T-cell (primary cell): ENCODE measurements at regions not wholly inside any gene's neighbourhood (a gene's known extent, or its start where the extent isn't known, plus 50 kb on each side); places are given as distances from the start of the nearest gene placed in this dataset.
"Not testable (repeated sequence)": the region's sequence is repeated elsewhere in the genome, so short reads cannot be mapped to it uniquely, and the experiment has no call there.

Experiments
- ATAC-seq, 4 experiments: fragments of 200-7000 bp in 3 of 4; fragments of 150-1000 bp in 1 of 4; cut with Tn5 transposase; replicated peaks in 1 of 4; 1 replicate in 3 of 4; 2 replicates in 1 of 4; pipeline ENCODE4 v1.10.0; 2021; ENCODE audit warnings: moderate library complexity in 3 of 4, mild to moderate bottlenecking in 2 of 4, moderate number of reproducible peaks in 1 of 4
- CTCF ChIA-PET, 2 donors: fragments of 300-600 bp; sonication (Branson Sonifier 250); formaldehyde crosslinking; loops; one replicate each; lab custom pipeline; 2022; ENCODE audit warnings: antibody characterized with exemption in 2 of 2; lab: Charles Lee
- POLR2A ChIA-PET, 2 donors: fragments of 300-600 bp; sonication (Branson Sonifier 250); formaldehyde crosslinking; loops; one replicate each; lab custom pipeline; 2022; ENCODE audit warnings: antibody characterized with exemption in 2 of 2; lab: Charles Lee
- DNase-seq, 35 experiments: peaks; one replicate each; pipeline versions ENCODE4 v3.0.0 to v3.0.0-alpha.2; 2013 to 2023
- H3K27ac ChIP-seq: one replicate; pipeline ENCODE4 v1.5.1; 2013; ENCODE audit warnings: low read length
- H3K27me3 ChIP-seq, 2 experiments: replicated peaks in 1 of 2; 1 replicate in 1 of 2; 2 replicates in 1 of 2; pipeline versions ENCODE4 v1.6.1 to v1.7.0; 2013; ENCODE audit warnings: low read length in 1 of 2, mixed read lengths in 1 of 2; ENCODE audit not compliant: control insufficient read depth in 2 of 2, insufficient read depth in 2 of 2; ENCODE audit errors: extremely low read depth in 1 of 2
- H3K36me3 ChIP-seq, 2 donors: 1 replicate in 1 of 2; 2 replicates in 1 of 2; pipeline versions ENCODE4 v1.6.1 to v1.7.0; 2013; ENCODE audit warnings: low read length in 1 of 2; ENCODE audit not compliant: control insufficient read depth in 2 of 2, insufficient read depth in 1 of 2; ENCODE audit errors: extremely low read depth in 1 of 2
- H3K4me1 ChIP-seq, 2 experiments: 1 replicate in 1 of 2; 2 replicates in 1 of 2; pipeline versions ENCODE4 v1.6.1 to v1.7.0; 2013; ENCODE audit warnings: low read length in 2 of 2, mixed read lengths in 1 of 2; ENCODE audit not compliant: insufficient read depth in 2 of 2, control insufficient read depth in 1 of 2; ENCODE audit errors: extremely low read depth in 1 of 2
- H3K4me3 ChIP-seq, 2 donors: 1 replicate in 1 of 2; 2 replicates in 1 of 2; pipeline versions ENCODE4 v1.5.1 to v1.7.0; 2013; ENCODE audit warnings: mild to moderate bottlenecking in 2 of 2, low read length in 1 of 2, moderate library complexity in 1 of 2; ENCODE audit not compliant: control insufficient read depth in 1 of 2; ENCODE audit errors: extremely low read depth in 1 of 2
- H3K9me3 ChIP-seq: 2 replicates; pipeline ENCODE4 v1.7.0; 2013
- H3K27ac Mint-ChIP-seq, 2 donors: one replicate each; pipeline ENCODE4 v1.8.0; 2020 to 2021; ENCODE audit warnings: mild to moderate bottlenecking in 2 of 2, mixed read lengths in 2 of 2
- H3K27me3 Mint-ChIP-seq, 2 donors: one replicate each; pipeline ENCODE4 v1.8.0; 2021 to 2022; ENCODE audit warnings: mixed read lengths in 2 of 2
- H3K36me3 Mint-ChIP-seq: one replicate; pipeline ENCODE4 v1.8.0; 2021; ENCODE audit warnings: mixed read lengths
- H3K4me1 Mint-ChIP-seq, 3 donors: one replicate each; pipeline ENCODE4 v1.8.0; 2020 to 2022; ENCODE audit warnings: mixed read lengths in 3 of 3, mild to moderate bottlenecking in 1 of 3
- H3K4me3 Mint-ChIP-seq, 3 donors: one replicate each; pipeline ENCODE4 v1.8.0; 2020 to 2022; ENCODE audit warnings: mild to moderate bottlenecking in 3 of 3, mixed read lengths in 3 of 3, moderate library complexity in 3 of 3
- H3K9me3 Mint-ChIP-seq, 3 donors: one replicate each; pipeline ENCODE4 v1.8.0; 2020 to 2022; ENCODE audit warnings: mixed read lengths in 3 of 3
- WGBS: methylation state at CpG from one replicate; pipeline ENCODE4 v1.1.5; 2013; ENCODE audit warnings: missing lambda C conversion rate; ENCODE audit not compliant: insufficient coverage; 5-methylcytosine and 5-hydroxymethylcytosine counted together

GRCh38 chr6:73980096-73980495 lies 284.1 kb downstream of the CD109 start:
- no peaks in the 10 kb centered on the region for H3K27me3 ChIP-seq
- POLR2A ChIA-PET = no interaction called here

DNA sequence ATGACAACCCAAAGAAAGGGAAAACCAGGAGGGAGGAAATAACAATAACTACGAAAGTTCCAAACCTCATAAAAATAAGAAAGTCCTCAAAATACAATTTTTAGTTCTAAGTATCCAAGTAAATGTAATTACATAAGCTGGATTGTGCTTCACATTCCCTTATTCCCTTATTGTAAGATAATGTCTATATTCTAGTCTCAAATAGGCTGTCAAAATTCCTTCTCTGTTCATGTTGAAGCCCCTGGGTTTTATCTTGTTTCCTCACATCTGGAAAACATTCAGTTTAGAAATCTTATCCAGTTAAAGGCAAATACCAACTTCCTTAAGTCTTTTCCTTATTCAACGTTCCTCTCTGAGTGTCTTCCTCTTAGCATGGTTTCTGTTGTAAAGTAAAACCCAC lies 282.3 kb downstream of the CD109 start:
- ATAC-seq (no peak), DNase-seq (no peak)
- Histone ChIP-seq H3K36me3 (no peaks in the 10 kb centered on the region), H3K4me3 (no peak overlapping the region), H3K27me3 (no peaks in the 10 kb centered on the region), H3K4me1 (no peaks in the 10 kb centered on the region), H3K9me3 (no peaks in the 10 kb centered on the region), H3K27ac (no peak overlapping the region)
- Mint-ChIP-seq H3K27me3 (no peaks in the 10 kb centered on the region), H3K4me1 (no peaks in the 10 kb centered on the region), H3K27ac (no peak overlapping the region), H3K4me3 (no peak overlapping the region), H3K9me3 (peaks cover 2 to 5% (median 3%) of the 10 kb centered on the region in 3 donors), H3K36me3 (no peaks in the 10 kb centered on the region)
- ChIA-PET POLR2A (no interaction called here), CTCF (no interaction called here)
- WGBS = no CpG with 5 or more reads among the region's 2 CpGs

More at GRCh38 chr6:73980096-73980495, 284.1 kb downstream of the CD109 start:
- Histone ChIP-seq H3K4me1 (no peaks in the 10 kb centered on the region), H3K4me3 (no peak overlapping the region), H3K36me3 (no peaks in the 10 kb centered on the region), H3K9me3 (no peaks in the 10 kb centered on the region), H3K27ac (no peak overlapping the region)
- DNase-seq (no peak), ATAC-seq (no peak)
- CTCF ChIA-PET = interaction anchor here in 1 of 2 donors (0.9 kb wide), 1 partner anchor 11 kb away, joined by 3 read pairs; no protein-coding TSS in a partner anchor
- Mint-ChIP-seq H3K27me3 (no peaks in the 10 kb centered on the region), H3K4me3 (no peak overlapping the region), H3K9me3 (peaks cover 2 to 5% (median 3%) of the 10 kb centered on the region in 3 donors), H3K27ac (no peak overlapping the region), H3K4me1 (no peaks in the 10 kb centered on the region), H3K36me3 (no peaks in the 10 kb centered on the region)

DNA sequence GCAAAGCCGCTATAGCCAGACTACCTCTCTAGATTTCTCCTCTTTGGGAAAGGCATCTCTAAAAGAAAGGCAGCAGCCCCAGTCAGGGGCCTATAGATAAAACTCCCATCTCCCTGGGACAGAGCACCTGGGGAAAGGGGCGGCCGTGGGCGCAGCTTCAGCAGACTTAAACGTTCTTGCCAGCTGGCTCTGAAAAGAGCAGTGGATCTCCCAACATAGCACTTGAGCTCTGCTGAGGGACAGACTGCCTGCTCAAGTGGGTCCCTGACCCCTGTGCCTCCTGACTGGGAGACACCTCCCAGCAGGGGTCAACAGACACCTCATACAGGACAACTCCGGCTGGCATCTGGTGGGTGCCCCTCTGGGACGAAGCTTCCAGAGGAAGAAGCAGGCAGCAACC lies 276.5 kb downstream of the CD109 start:
- H3K27me3 Mint-ChIP-seq = not testable (repeated sequence)

GRCh38 chr6:73969971-73970970 lies 274.3 kb downstream of the CD109 start:
- peaks cover 0 to 10% of the 10 kb centered on the region in 2 donors for H3K27me3 Mint-ChIP-seq
- H3K36me3 Mint-ChIP-seq = no peaks in the 10 kb centered on the region
- H3K9me3 Mint-ChIP-seq = no peaks in the 10 kb centered on the region
- H3K27ac Mint-ChIP-seq = no peak overlapping the region
- Histone ChIP-seq H3K4me3 (no peak overlapping the region), H3K36me3 (no peaks in the 10 kb centered on the region), H3K4me1 (no peaks in the 10 kb centered on the region), H3K27ac (no peak overlapping the region), H3K9me3 (no peaks in the 10 kb centered on the region), H3K27me3 (peaks cover 0 to 8% of the 10 kb centered on the region in 2 experiments)
- ChIA-PET POLR2A (no interaction called here), CTCF (interaction anchor here (0.6 to 0.9 kb wide), 3 partner anchors 9 to 1239 kb away, joined by 3 read pairs; no protein-coding TSS in a partner anchor)
- no CpG with 5 or more reads among the region's 7 CpGs for WGBS
- no peak for DNase-seq
- no peaks in the 10 kb centered on the region for H3K4me1 Mint-ChIP-seq
- ATAC-seq = no peak
- H3K4me3 Mint-ChIP-seq = no peak overlapping the region

More for the DNA sequence above, 276.5 kb downstream of the CD109 start:
- H3K4me3 ChIP-seq, POLR2A ChIA-PET, H3K4me1 ChIP-seq, ATAC-seq, H3K9me3 Mint-ChIP-seq, H3K4me3 Mint-ChIP-seq, DNase-seq, H3K27ac ChIP-seq, H3K9me3 ChIP-seq, H3K36me3 ChIP-seq, H3K36me3 Mint-ChIP-seq, CTCF ChIA-PET, H3K4me1 Mint-ChIP-seq, H3K27me3 ChIP-seq, H3K27ac Mint-ChIP-seq: not testable (repeated sequence)
- 93% methylated on average over 6 of the region's 7 CpGs for WGBS

DNA sequence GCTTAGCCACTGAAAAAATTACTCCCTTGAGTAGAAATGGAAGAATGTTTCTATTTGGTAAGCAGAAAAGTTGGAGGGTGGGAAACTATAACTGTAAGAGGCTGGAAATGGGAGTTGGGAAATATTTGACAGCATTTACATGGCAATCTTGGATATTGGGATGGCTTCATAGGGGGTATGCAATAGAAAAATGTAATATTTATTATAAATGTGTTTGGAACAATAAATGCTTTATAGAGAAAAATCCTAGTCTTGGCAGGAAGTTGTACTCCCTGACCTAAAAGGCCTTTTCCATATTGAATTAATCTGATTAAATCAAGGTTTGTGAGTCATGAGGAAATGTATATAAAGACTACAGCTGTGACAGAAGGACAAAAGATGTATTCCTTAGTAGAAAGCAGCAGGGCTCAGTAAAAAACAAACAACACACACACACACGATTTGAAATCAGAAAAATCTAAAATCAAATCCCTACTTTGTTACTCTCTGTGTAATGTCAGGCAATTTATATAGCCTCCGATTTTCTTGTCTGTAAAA lies 272.3 kb downstream of the CD109 start:
- no peaks in the 10 kb centered on the region for H3K36me3 Mint-ChIP-seq
- no peaks in the 10 kb centered on the region for H3K9me3 ChIP-seq
- H3K36me3 ChIP-seq = no peaks in the 10 kb centered on the region
- POLR2A ChIA-PET = no interaction called here
- DNase-seq (no peak), ATAC-seq (no peak)
- H3K27ac Mint-ChIP-seq = no peak overlapping the region
- CTCF ChIA-PET = no interaction called here
- peaks cover 0 to 4% (median 0%) of the 10 kb centered on the region in 3 donors for H3K9me3 Mint-ChIP-seq
- H3K4me3 ChIP-seq = no peak overlapping the region
- no peaks in the 10 kb centered on the region for H3K4me1 ChIP-seq
- no peak overlapping the region for H3K4me3 Mint-ChIP-seq
- no peak overlapping the region for H3K27ac ChIP-seq
- no peaks in the 10 kb centered on the region for H3K4me1 Mint-ChIP-seq
- H3K27me3 Mint-ChIP-seq = peaks cover 0 to 19% of the 10 kb centered on the region in 2 donors
- H3K27me3 ChIP-seq = peaks cover 0 to 8% of the 10 kb centered on the region in 2 experiments
- WGBS = no CpG with 5 or more reads among the region's 2 CpGs

DNA sequence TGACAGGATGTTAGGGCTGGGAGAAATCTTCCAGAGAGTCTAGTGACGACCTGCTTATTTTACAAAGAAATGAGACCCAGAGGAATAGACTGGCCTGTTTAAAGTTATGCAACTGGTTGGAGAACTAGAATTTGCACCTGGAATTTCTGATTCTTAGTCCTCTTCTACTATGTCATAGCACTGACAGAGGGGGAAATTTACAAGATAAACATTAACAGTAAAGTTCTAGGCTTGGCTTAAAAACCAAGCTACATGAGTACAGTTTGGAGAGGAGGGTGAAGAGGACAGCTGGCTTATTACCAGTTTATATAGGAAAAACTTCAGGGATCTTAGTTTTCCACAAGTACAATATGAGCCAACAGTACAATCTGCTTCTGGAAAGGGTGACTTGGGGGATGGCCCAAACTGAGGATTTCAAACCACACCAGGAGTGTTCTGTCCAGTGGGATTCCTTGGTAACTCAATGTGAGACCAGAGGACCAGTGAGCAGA lies 269.6 kb downstream of the CD109 start:
- Mint-ChIP-seq H3K36me3 (no peaks in the 10 kb centered on the region), H3K4me1 (no peaks in the 10 kb centered on the region), H3K27me3 (peaks cover 0 to 17% of the 10 kb centered on the region in 2 donors), H3K27ac (no peak overlapping the region), H3K9me3 (peaks cover 0 to 4% (median 0%) of the 10 kb centered on the region in 3 donors), H3K4me3 (no peak overlapping the region)
- no peaks in the 10 kb centered on the region for H3K27me3 ChIP-seq
- no peaks in the 10 kb centered on the region for H3K9me3 ChIP-seq
- ATAC-seq (no peak), DNase-seq (no peak)
- WGBS = no CpG with 5 or more reads among the region's 1 CpG
- H3K4me3 ChIP-seq = no peak overlapping the region
- H3K4me1 ChIP-seq = no peaks in the 10 kb centered on the region
- POLR2A ChIA-PET = interaction anchor here in 1 of 2 donors (0.6 kb wide), 1 partner anchor 17 kb away, joined by 4 read pairs; no protein-coding TSS in a partner anchor
- H3K27ac ChIP-seq = no peak overlapping the region
- H3K36me3 ChIP-seq = no peaks in the 10 kb centered on the region
- CTCF ChIA-PET = no interaction called here
